HCT116 (cell line): ENCODE measurements at regions not wholly inside any gene's neighbourhood (a gene's known extent, or its start where the extent isn't known, plus 50 kb on each side); places are given as distances from the start of the nearest gene placed in this dataset.

ENCODE experiments used
- ATAC-seq: fragments of 200-7000 bp; cut with Tn5 transposase; 2 replicates; pipeline ENCODE4 v1.9.1; 2020; ENCODE audit warnings: mild to moderate bottlenecking, moderate library complexity
- BruUV-seq: library from RNA; stranded (reverse); fragments of 400-500 nt; replicated peaks from 2 replicates; lab custom pipeline; 2021; lab: Mats Ljungman, UMichigan
- CTCF ChIA-PET: fragments of 300-600 bp; sonication (Branson Sonifier 250); formaldehyde crosslinking; loops from one replicate; lab custom pipeline; 2021; ENCODE audit warnings: antibody characterized with exemption; lab: Charles Lee
- POLR2A ChIA-PET: fragments of 300-600, 350-600 bp; sonication (Branson Sonifier 250); formaldehyde crosslinking; loops from one replicate; lab custom pipeline; 2021; ENCODE audit warnings: antibody characterized with exemption; lab: Charles Lee
- RAD21 ChIA-PET, 2 experiments: fragments of 300-600 bp; sonication (Branson Sonifier 250); formaldehyde crosslinking; loops; one replicate each; lab custom pipeline; 2023; ENCODE audit warnings: low total read pairs in 2 of 2; ENCODE audit not compliant: uncharacterized antibody in 2 of 2, unreplicated experiment in 2 of 2, low non-redundant PET in 1 of 2; lab: Charles Lee
- DNase-seq: peaks from one replicate; pipeline ENCODE4 v3.0.0-alpha.2; 2010; ENCODE audit warnings: low read depth, low spot score
- H2AFZ ChIP-seq: fragments of 200-600 bp; shearing (Covaris generic), sonication (generic); 2 replicates; pipeline ENCODE4 v1.6.1; 2017; ENCODE audit warnings: low read depth, mixed run types, mixed read lengths, antibody characterized with exemption, low read length; ENCODE audit not compliant: poor library complexity, severe bottlenecking
- H3K27ac ChIP-seq: 2 replicates; pipeline ENCODE4 v1.5.1; 2012; ENCODE audit warnings: low read depth, low read length
- H3K27me3 ChIP-seq: fragments of 200-600 bp; sonication (generic); 2 replicates; pipeline ENCODE4 v1.6.1; 2016; ENCODE audit warnings: mixed run types, low read length, mixed read lengths; ENCODE audit not compliant: insufficient read depth
- H3K36me3 ChIP-seq, 2 experiments: fragments of 200-500 bp in 1 of 2; fragments of 200-600 bp in 1 of 2; sonication (Bioruptor generic) in 1 of 2; sonication (generic) in 1 of 2; 2 replicates each; pipeline versions ENCODE4 v1.5.1 to v1.6.1; 2014 to 2016; ENCODE audit warnings: low read length in 2 of 2, inconsistent platforms in 1 of 2, mixed read lengths in 1 of 2, mixed run types in 1 of 2; ENCODE audit not compliant: insufficient read depth in 2 of 2, control insufficient read depth in 1 of 2
- H3K4me1 ChIP-seq, 2 experiments: fragments of 200-600 bp in 1 of 2; sonication (generic) in 1 of 2; 2 replicates each; pipeline versions ENCODE4 v1.5.1 to v1.6.1; 2012 to 2017; ENCODE audit warnings: low read length in 2 of 2, inconsistent platforms in 1 of 2, mild to moderate bottlenecking in 1 of 2, mixed read lengths in 1 of 2, mixed run types in 1 of 2, moderate library complexity in 1 of 2; ENCODE audit not compliant: insufficient read depth in 2 of 2, control insufficient read depth in 1 of 2
- H3K4me2 ChIP-seq: fragments of 200-600 bp; sonication (generic); 2 replicates; pipeline ENCODE4 v1.6.1; 2017; ENCODE audit warnings: mixed run types, low read length, mixed read lengths
- H3K4me3 ChIP-seq, 2 experiments: fragments of 200-600 bp in 1 of 2; sonication (generic) in 1 of 2; replicated peaks in 1 of 2; 2 replicates each; pipeline ENCODE4 v1.5.1; 2011 to 2016; ENCODE audit warnings: low read length in 2 of 2, control low read depth in 1 of 2, low read depth in 1 of 2, mild to moderate bottlenecking in 1 of 2, mixed read lengths in 1 of 2, mixed run types in 1 of 2
- H3K79me2 ChIP-seq: fragments of 200-600 bp; sonication (generic); 2 replicates; pipeline ENCODE4 v1.6.1; 2017; ENCODE audit warnings: mild to moderate bottlenecking, mixed run types, low read length, moderate library complexity, mixed read lengths; ENCODE audit not compliant: insufficient read depth
- H3K9ac ChIP-seq: fragments of 200-600 bp; sonication (generic); 2 replicates; pipeline ENCODE4 v1.6.1; 2016; ENCODE audit warnings: low read length, mixed read lengths
- H3K9me2 ChIP-seq: fragments of 200-600 bp; sonication (generic), shearing (Covaris generic); 2 replicates; pipeline ENCODE4 v1.6.1; 2017; ENCODE audit warnings: mixed run types, mild to moderate bottlenecking, moderate library complexity; ENCODE audit not compliant: insufficient read depth
- H3K9me3 ChIP-seq, 2 experiments: fragments of 200-500 bp in 1 of 2; fragments of 200-600 bp in 1 of 2; sonication (Bioruptor generic) in 1 of 2; sonication (generic) in 1 of 2; 2 replicates each; pipeline ENCODE4 v1.6.1; 2014 to 2017; ENCODE audit warnings: low read length in 2 of 2, mixed read lengths in 2 of 2, inconsistent platforms in 1 of 2, low read depth in 1 of 2, mild to moderate bottlenecking in 1 of 2, mixed run types in 1 of 2, moderate library complexity in 1 of 2; ENCODE audit not compliant: control insufficient read depth in 1 of 2, insufficient read depth in 1 of 2
- H4K20me1 ChIP-seq: fragments of 200-600 bp; sonication (generic), shearing (Covaris generic); 2 replicates; pipeline ENCODE4 v1.6.1; 2017; ENCODE audit warnings: mixed run types, mild to moderate bottlenecking, moderate library complexity; ENCODE audit not compliant: insufficient read depth
- CBX3 ChIP-seq: IDR thresholded peaks from 2 replicates; pipeline ENCODE4 v1.6.1; 2012; ENCODE audit warnings: low read depth
- CEBPB ChIP-seq: IDR thresholded peaks from 2 replicates; pipeline ENCODE4 v1.6.1; 2012; ENCODE audit warnings: low read depth
- ELF1 ChIP-seq: IDR thresholded peaks from 2 replicates; pipeline ENCODE4 v1.6.1; 2012; ENCODE audit warnings: low read depth, borderline replicate concordance
- EZH2 ChIP-seq: fragments of 200-600 bp; sonication (generic); IDR thresholded peaks from 2 replicates; pipeline ENCODE4 v1.6.1; 2017; ENCODE audit warnings: antibody characterized with exemption, mixed run types
- MAX ChIP-seq: IDR thresholded peaks from 2 replicates; pipeline ENCODE4 v1.6.1; 2012
- POLR2A ChIP-seq: IDR thresholded peaks from 2 replicates; pipeline ENCODE4 v1.7.0; 2011; ENCODE audit warnings: borderline replicate concordance; ENCODE audit not compliant: insufficient read depth, insufficient read length; ENCODE audit errors: extremely low read depth
- RAD21 ChIP-seq: IDR thresholded peaks from 2 replicates; pipeline ENCODE4 v1.6.1; 2012; ENCODE audit warnings: low read depth, mild to moderate bottlenecking
- SIN3A ChIP-seq: IDR thresholded peaks from 2 replicates; pipeline ENCODE4 v1.6.1; 2012; ENCODE audit warnings: low read depth
- ZBTB33 ChIP-seq: IDR thresholded peaks from 2 replicates; pipeline ENCODE4 v1.6.1; 2011; ENCODE audit warnings: mild to moderate bottlenecking, low read length, moderate library complexity; ENCODE audit not compliant: insufficient replicate concordance; ENCODE audit errors: extremely low read depth
- ZFX ChIP-seq: fragments of 450-650 bp; IDR thresholded peaks from 2 replicates; pipeline ENCODE4 v1.6.1; 2017
- intact Hi-C: fragments of 100-400 bp; cut with micrococcal nuclease; formaldehyde crosslinking; loops from 2 replicates; pipeline ENCODE4 v1.10.0; 2022
- TF ChIP-seq, protein P1 (sequence below), 3 experiments: fragments of 200-600 bp in 1 of 3; sonication (generic) in 1 of 3; IDR thresholded peaks in 2 of 3; conservative IDR thresholded peaks in 1 of 3; 2 replicates each; pipeline ENCODE4 v1.5.1; 2012 to 2017; ENCODE audit warnings: low read depth in 2 of 3, low read length in 2 of 3, antibody characterized with exemption in 1 of 3, borderline replicate concordance in 1 of 3, control low read depth in 1 of 3, mild to moderate bottlenecking in 1 of 3, mixed read lengths in 1 of 3, mixed run types in 1 of 3, moderate library complexity in 1 of 3; ENCODE audit not compliant: insufficient read depth in 1 of 3
- TF ChIP-seq, protein P2 (sequence below): IDR thresholded peaks from 2 replicates; pipeline ENCODE4 v1.6.1; 2012; ENCODE audit warnings: low read depth

DNA sequence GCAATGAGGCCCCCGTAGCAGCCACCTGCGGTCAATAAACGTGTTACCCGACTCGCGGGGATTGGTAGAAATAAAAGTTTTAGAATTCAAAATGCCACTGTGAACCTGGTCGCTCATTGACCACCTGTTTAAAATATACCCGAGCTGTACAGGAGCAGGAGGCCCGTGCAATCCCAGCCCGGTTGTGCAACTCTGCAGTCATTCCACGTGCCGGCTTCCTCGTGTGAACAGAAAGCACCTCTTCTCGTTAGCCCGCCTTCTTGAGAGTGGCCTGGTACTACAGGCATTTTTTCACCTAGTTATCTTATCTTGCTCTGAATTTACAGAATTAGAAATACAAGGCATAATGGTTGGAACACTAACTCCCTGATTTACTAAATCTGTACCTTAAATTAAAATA, 660.7 kb downstream of the GALR1 start (continued):
- TF ChIP-seq ZBTB33 (no peak), SIN3A (no peak), EZH2 (no peak), ELF1 (no peak), CBX3 (no peak), CEBPB (no peak), RAD21 (no peak), ZFX (no peak)
- TF ChIP-seq, protein P1, sequence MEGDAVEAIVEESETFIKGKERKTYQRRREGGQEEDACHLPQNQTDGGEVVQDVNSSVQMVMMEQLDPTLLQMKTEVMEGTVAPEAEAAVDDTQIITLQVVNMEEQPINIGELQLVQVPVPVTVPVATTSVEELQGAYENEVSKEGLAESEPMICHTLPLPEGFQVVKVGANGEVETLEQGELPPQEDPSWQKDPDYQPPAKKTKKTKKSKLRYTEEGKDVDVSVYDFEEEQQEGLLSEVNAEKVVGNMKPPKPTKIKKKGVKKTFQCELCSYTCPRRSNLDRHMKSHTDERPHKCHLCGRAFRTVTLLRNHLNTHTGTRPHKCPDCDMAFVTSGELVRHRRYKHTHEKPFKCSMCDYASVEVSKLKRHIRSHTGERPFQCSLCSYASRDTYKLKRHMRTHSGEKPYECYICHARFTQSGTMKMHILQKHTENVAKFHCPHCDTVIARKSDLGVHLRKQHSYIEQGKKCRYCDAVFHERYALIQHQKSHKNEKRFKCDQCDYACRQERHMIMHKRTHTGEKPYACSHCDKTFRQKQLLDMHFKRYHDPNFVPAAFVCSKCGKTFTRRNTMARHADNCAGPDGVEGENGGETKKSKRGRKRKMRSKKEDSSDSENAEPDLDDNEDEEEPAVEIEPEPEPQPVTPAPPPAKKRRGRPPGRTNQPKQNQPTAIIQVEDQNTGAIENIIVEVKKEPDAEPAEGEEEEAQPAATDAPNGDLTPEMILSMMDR (IDR thresholded peaks at IDR 0.05 in 2 of 3, conservative IDR thresholded peaks at IDR 0.05 in 1 of 3; ENCODE audit: borderline replicate concordance in 1 of 3, insufficient read depth in 1 of 3, low read depth in 2 of 3, low read length in 2 of 3): no peak

DNA sequence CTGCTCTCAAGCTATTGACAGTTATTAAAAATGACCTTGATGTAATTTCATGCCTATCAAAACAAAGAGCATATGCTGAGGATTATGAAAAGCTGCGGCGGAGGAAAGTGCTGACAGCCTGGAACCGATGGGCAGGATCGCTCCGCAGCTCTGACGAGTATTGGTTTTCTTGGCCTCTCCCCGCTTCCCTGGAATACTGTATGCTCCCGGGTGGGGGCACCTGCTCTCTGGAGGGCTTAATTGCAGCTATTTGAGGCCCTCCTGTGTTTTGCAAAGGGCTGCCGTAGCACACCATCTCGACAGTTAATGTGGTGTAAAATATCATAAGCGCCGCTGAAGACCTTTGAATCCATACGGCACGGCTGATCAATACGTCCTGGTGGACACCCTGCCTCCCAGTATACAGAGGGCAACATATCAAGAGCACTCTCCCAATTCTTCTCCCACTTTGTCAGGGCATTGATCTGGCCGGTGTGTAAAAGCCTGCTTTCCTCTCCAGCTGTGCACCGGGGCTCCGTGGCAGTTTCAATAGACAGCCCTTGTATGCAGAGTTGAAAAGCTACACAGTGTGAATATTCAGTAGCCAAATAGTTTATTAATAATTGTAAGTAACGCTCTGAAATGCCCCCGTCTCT, 662.4 kb downstream of the GALR1 start:
- Histone ChIP-seq H3K27ac (no peak overlapping the region), H3K36me3 (no peaks in the 10 kb centered on the region), H3K9ac (no peak overlapping the region), H3K9me2 (no peaks in the 10 kb centered on the region), H3K27me3 (no peaks in the 10 kb centered on the region), H3K9me3 (peaks cover 10 to 18% of the 10 kb centered on the region in 2 experiments; a peak in 2 of 4 replicates), H3K4me3 (no peak overlapping the region), H4K20me1 (no peaks in the 10 kb centered on the region), H3K4me2 (no peak overlapping the region), H3K4me1 (no peaks in the 10 kb centered on the region), H2AFZ (no peak overlapping the region), H3K79me2 (no peaks in the 10 kb centered on the region)
- ChIA-PET CTCF (no interaction called here), RAD21 (no interaction called here), POLR2A (no interaction called here)
- intact Hi-C loops: no loop called here
- ATAC-seq: no peak
- BruUV-seq: no TSS peak
- no peak for DNase-seq
- TF ChIP-seq, protein P2, sequence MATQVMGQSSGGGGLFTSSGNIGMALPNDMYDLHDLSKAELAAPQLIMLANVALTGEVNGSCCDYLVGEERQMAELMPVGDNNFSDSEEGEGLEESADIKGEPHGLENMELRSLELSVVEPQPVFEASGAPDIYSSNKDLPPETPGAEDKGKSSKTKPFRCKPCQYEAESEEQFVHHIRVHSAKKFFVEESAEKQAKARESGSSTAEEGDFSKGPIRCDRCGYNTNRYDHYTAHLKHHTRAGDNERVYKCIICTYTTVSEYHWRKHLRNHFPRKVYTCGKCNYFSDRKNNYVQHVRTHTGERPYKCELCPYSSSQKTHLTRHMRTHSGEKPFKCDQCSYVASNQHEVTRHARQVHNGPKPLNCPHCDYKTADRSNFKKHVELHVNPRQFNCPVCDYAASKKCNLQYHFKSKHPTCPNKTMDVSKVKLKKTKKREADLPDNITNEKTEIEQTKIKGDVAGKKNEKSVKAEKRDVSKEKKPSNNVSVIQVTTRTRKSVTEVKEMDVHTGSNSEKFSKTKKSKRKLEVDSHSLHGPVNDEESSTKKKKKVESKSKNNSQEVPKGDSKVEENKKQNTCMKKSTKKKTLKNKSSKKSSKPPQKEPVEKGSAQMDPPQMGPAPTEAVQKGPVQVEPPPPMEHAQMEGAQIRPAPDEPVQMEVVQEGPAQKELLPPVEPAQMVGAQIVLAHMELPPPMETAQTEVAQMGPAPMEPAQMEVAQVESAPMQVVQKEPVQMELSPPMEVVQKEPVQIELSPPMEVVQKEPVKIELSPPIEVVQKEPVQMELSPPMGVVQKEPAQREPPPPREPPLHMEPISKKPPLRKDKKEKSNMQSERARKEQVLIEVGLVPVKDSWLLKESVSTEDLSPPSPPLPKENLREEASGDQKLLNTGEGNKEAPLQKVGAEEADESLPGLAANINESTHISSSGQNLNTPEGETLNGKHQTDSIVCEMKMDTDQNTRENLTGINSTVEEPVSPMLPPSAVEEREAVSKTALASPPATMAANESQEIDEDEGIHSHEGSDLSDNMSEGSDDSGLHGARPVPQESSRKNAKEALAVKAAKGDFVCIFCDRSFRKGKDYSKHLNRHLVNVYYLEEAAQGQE: no peak
- TF ChIP-seq POLR2A: no peak
- no peak for TF ChIP-seq CEBPB
- TF ChIP-seq, protein P1 (IDR thresholded peaks at IDR 0.05 in 2 of 3, conservative IDR thresholded peaks at IDR 0.05 in 1 of 3; ENCODE audit: borderline replicate concordance in 1 of 3, insufficient read depth in 1 of 3, low read depth in 2 of 3, low read length in 2 of 3): no peak
- TF ChIP-seq MAX: no peak
- no peak for TF ChIP-seq RAD21
- TF ChIP-seq SIN3A: no peak
